Jurkat, Clone E6-1 (cell line): ENCODE measurements at regions not wholly inside any gene's neighbourhood (a gene's known extent, or its start where the extent isn't known, plus 50 kb on each side); places are given as distances from the start of the nearest gene placed in this dataset.
"Not testable (repeated sequence)": the region's sequence is repeated elsewhere in the genome, so short reads cannot be mapped to it uniquely, and the experiment has no call there.

Experiments
- DNase-seq: peaks from one replicate; pipeline ENCODE4 v3.0.0-alpha.2; 2011; ENCODE audit warnings: low read depth, low spot score
- H3K4me3 ChIP-seq: 2 replicates; pipeline ENCODE4 v1.5.1; 2011; ENCODE audit warnings: mild to moderate bottlenecking, low read length, control low read depth, moderate library complexity

DNA sequence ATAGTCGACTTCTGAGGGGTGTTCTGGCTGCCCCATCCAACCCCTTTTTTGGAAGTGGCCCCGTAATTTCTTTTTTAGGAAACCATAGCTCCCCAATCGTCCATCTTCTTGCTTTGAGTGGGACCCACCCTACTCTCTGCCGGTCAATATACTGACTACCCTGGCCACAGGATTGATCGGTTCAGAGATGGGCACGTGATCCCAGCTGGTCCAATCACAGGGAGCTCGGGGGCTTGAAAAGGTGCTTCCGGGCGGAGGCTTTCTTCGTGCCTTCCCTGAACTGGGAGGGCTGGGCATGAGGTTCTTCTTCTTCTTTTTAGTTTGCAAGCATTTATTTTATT, 78.7 kb upstream of the SH3PXD2B start:
- H3K4me3 ChIP-seq: no peak overlapping the region
- no peak for DNase-seq

DNA sequence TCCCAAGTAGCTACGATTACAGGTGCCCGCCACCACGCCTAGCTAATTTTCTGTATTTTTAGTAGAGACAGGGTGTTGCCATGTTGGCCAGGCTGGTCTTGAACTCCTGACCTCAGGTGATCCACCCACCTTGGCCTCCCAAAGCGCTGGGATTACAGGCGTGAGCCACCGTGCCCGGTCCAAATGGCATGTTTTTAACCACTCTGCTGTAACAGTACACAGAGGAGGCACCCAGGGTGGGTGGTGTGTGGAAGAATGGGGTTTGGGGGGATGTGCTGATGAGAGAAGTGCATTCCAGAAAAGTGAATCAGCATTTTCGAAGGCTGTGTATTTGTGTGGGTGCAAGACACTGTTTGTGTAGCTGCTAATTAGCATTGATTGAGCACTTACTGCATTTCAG, 78.1 kb upstream of the SH3PXD2B start:
- not testable (repeated sequence) for DNase-seq, H3K4me3 ChIP-seq

DNA sequence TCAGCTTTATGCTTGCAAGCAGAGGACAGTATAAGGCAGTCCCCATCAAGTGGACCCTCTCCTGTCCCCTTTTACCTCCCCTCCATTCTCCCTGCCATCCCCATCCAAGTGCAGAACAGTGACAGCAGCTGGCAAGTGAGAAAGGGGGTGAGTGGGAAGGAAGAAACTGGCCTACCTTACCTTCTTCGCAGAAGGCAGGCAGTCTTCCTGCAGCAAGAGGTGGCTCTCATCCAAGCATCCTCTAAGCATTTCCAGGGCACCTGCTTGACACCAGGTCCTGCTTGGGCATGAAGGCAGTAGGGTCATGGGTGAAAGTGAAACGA, 77.3 kb upstream of the SH3PXD2B start:
- H3K4me3 ChIP-seq: no peak overlapping the region
- DNase-seq: no peak

DNA sequence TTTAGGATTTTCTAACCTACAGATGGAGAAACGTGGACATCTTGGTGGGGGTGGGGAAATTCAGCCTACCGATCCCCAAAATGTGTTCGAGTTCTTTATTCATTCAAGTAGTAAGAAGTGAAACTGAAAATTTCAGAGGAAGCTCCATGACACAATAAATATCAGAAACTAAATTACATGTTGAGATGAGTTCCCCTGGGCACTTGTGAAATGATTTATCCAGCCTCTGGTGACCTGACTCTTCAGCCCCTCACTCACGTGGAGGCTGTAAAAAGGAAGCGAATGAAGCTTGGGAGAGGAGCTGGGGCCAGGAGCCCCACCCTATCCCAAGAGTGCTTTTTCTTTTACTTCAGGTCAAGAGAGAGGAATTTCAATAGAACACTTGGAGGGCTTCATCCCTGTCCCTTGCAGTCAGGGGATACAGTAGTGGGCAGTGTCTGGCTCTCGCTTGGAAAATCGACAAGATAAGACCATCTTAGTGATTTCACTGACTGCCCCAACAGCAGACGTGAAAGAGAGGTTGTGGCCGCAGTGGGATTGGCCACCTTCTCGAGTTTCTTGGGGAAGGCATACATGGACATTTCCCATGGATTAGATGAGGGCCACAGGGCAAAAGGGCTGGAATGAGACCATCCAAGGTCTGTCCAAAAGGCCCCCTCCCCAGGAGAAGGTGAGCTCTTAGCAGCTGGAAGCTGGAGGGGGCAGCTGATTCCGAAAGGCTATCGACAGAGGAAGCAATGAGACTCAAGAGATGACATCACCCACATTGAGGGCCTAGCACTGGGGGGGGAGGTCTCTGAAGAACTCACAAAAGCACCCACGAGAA, 76.8 kb upstream of the SH3PXD2B start:
- DNase-seq: no peak
- no peak overlapping the region for H3K4me3 ChIP-seq

DNA sequence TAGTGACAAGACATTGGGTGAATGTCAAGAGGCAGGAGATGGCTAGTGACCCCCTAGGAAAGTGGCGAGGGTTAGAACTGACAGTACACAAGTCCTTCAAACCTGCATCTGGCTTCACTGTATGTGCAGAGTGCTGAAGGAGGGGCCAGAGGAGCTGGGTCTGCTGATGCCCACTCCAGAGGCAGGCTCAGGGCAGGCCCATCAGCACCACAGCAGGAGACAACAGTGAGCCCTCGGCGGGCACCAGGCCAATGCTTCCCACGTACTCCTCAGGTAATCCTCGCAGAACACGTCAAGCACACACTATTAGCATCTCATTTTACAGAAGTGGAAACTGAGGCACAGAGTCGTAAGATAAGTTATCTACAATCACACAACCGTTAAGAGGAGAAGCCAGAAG, 76.1 kb upstream of the SH3PXD2B start:
- DNase-seq: no peak
- H3K4me3 ChIP-seq: no peak overlapping the region

DNA sequence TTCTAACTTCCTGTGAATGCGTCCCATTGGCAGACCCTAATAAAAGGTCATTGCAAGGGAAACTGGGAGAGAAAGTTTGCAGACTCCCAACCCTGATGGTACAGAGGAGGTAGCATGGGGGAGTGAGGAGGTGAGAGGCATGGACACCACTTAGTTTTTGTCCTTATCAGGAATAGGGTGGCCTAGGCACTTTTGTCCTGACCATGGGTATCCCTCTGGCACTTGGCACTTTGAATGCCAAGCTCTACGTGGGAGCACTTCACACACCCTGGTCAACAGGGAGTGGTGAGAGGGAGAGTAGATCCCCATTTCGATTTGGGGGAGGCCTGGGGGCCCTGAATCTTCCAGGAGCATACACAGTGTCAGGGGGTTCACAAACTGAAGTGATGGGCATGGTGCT, 75.6 kb upstream of the SH3PXD2B start:
- no peak overlapping the region for H3K4me3 ChIP-seq

DNA sequence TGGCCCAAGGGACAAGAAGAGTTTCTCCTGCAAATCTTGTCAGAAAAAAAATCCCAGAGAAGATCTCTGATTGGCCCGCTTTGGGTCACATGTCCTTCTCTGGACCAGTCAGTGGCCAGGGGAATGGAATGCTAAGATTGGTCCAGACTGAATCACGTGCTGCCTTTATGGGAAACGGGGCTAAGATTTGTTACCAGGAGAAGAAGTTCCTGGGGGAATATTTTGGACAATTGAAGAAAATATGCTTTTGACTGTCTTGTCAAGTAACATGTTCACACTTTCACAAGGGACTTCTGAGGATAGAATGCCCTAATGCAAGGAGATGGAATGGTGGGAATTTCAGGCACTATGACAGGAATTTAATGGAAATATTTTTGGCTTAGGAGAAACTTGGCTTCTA, 74.1 kb upstream of the SH3PXD2B start:
- H3K4me3 ChIP-seq: no peak overlapping the region
- no peak for DNase-seq

More for the DNA sequence above, 75.6 kb upstream of the SH3PXD2B start:
- no peak for DNase-seq

DNA sequence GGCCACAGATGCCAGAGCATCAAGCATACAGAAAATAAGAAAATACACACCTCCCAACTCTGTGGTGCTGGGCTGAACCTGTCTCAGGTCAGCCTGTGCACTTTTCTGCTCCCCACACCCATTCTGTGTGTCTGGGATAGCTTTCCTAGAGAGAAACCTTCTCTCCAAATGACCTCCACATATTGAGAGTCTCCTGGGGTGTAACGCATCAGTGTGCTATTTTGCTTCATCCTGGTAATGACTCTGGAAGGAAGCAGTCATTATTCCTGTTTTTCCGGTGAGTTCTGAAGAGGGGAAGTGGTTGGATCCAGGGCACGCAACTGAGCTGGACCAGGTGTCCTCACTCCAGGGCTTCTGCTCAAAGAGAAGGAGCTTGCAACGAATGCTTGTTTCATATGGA, 73.2 kb upstream of the SH3PXD2B start:
- no peak overlapping the region for H3K4me3 ChIP-seq
- DNase-seq: no peak

DNA sequence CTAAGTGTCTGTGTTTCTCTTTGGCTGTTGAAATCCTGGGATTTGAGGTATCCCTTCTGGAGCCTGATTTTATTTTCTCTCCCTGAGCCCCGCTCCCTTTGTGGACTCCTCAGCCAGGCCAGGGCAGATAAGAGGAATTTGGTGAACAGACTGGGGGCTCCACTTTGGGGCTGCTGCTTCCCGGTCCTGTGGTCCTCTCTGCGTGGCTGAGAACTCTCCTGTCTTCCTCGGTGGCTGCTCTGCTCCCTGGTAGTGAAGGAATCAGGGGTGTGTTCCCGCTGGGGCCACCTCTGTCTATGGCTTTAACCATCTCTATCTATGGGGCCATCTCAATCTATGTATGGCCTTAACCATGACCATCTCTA, 71.7 kb upstream of the SH3PXD2B start:
- no peak overlapping the region for H3K4me3 ChIP-seq
- DNase-seq: no peak

DNA sequence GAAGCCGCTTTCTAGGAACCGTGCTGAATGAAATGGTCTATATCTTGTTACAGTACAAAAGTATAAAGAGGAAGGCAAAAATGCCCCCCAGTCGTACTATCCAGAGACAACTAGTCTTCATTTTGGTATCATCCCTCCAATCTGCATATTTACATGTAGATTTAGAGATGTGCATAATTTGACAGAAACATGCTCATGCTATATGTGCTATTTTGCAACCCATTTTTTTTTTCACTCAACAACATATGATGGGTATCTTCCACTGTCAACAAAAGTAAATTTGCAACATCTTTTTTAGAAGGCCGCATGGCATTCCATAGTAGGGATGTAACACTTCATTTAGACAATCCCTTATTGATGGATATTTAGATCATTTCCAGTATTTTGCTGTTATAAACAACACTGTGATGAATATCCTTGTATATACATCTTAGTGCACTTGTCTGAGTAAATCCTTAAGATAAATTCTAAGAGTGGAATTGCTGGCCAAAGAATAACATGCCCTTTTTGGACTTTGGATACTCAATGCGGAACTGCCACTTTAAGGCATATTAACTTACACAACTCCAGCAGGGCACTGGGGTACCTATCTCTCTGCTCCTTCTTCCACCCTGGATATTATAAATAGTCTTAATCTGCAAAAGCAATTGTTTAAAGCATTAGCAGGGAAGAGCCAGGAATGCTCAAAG, 71.1 kb upstream of the SH3PXD2B start:
- H3K4me3 ChIP-seq: no peak overlapping the region
- DNase-seq: no peak

DNA sequence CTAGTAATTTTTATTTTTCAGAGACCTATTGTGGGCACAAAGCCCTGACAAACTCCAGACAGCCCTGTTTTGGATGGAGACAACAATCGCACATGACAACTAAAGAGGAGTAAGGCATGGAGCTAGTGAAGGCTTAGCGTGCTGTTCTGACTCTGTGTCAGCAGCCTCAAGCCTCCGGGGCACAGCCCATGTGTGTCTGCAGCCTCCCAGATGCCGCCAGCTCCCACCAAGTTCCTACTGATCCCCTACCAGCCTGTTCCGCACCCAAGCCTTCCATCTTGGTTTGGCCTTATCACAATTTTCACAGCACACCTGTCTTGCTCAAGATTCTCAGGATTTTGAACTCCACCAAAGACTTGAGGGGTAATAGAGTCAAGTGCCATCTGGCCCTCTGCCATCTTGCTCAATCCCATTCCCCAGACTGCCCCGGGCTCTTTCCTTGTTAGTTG, 70.3 kb upstream of the SH3PXD2B start:
- DNase-seq: no peak
- no peak overlapping the region for H3K4me3 ChIP-seq

DNA sequence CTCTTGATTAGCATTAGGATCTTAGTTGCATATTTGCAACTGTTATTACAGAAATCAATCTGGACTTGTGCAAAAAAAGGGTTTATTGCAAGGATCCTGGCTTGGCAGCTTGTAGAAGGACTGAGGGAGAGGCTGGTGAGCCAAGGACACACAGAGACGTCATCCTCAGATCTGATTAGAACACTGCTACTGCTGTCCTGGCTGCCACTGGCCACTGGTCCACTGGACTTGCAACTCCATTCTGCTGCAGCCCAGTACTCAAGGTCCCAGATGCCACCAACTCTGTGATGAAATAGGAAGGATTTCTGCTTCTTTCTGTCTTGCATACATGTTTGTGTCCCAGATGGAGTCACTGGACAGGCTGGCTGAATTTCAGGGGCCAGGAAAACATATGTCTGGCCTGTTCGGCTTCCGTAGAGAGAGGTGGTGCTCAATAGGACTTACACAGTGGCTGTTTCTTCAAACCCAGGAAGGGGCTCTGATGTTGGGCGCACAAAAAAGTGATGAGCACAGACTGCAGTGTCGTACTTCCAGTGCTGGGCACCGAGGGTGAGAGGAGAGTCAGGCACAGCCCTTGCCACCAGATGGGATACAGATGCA, 68.9 kb upstream of the SH3PXD2B start:
- DNase-seq: no peak
- no peak overlapping the region for H3K4me3 ChIP-seq

DNA sequence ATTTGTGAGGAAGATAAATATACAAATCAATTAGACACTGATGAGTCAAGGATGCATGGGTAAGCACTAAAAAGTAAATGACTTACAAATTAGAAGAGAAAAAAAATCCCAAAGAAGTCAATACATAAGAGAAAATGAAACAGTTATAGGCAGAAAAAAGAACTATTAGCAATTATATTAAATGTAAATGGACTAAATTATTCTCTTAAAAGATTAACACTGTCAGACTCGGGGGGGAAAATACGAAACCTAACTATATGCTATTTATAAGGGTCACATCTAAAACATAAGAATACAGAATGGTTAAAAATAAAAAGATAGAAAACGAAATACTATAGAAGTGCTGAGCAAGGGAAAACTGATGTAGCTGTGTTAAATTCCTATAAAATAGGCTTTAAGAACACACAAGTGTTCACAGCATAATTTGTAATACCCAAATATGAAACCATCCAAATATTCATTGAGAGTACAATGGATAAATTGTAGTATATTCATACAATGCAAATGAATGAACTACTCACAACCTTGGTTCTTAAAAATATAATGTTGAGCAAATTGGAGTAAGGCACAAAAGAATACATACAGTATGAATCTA, 67.1 kb upstream of the SH3PXD2B start:
- H3K4me3 ChIP-seq: no peak overlapping the region
- no peak for DNase-seq

DNA sequence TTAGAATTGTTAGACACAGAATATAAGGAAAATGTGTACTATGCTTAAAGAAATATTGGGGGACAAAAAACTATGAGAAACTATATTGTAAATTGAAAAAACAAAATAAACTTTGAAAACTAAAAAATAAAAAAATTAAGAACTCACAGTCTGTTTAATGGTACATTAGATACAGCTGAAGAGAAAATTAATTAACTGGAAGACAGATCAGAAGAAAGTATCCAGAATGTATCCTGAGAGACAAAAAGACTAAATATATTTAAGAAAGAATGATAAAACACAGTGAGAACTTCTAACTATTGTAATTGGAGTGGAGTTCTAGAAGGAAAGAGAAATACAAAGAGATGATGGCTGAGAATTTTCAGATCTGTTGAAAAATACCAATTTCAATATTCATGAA, 57.6 kb upstream of the SH3PXD2B start:
- H3K4me3 ChIP-seq: no peak overlapping the region

DNA sequence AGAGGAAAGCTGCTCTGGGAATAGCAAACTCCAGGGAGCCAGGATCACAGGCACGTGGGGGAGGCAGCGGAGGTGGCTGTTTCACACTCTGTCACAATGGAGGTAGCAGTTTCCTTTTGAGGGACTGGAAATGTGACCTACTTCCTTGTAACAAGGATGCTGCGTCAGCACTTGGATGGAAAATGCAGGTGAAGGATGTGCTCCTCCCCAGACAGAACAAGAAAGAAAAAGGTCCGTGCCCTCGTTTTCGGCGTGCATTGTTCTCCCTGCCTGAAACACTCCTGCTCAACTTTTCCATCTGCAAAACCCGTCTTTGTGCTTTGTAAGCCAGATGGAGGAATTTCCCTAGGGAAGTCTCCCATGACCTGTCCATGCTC, 55.1 kb upstream of the SH3PXD2B start:
- no peak overlapping the region for H3K4me3 ChIP-seq
- no peak for DNase-seq

More for the DNA sequence above, 57.6 kb upstream of the SH3PXD2B start:
- DNase-seq: no peak

DNA sequence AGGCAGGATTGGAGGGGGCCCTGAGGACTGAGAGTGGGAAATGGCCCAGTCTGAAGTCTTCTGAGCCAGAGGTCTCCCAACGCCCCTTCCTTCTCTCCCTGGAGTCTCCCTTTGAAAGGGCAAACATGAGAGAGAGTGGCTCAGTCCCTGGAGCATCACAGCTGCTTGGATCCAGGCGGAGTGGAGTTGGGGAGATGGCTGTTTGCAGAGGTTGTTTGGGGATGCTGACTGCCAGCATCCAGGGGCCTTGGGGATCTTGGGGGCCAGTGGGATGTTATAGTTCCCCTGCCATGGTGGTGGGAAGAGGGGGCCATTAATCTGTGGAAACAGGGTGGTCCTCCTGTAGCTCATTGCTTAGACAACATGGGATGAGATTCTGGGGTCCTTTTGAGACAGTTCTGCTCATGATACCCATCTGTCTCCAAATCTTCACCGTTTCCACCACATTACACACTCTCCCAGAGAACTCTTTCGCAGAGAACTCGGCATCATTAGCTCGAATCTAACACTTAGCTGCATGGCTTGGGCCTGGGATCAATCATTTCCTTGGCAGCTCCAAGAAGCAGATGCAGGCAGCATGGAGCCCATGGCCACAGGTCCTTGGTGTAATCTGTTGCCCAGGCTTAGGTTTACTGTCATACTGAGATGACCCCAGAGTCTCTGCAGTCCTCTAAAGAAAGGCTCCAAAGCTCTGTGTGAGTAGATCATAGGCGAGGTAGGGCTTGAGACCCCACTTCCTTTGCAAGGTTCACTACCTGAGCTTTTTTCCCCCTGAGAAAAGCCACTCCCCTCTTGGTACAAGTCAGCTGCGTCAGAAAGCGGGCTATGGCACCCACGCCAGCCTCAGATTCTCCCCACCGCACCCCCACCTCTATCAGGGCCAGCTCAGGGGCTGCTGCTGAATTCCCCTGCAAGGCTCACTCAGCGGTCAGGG, 54.4 kb upstream of the SH3PXD2B start:
- DNase-seq: no peak
- no peak overlapping the region for H3K4me3 ChIP-seq

DNA sequence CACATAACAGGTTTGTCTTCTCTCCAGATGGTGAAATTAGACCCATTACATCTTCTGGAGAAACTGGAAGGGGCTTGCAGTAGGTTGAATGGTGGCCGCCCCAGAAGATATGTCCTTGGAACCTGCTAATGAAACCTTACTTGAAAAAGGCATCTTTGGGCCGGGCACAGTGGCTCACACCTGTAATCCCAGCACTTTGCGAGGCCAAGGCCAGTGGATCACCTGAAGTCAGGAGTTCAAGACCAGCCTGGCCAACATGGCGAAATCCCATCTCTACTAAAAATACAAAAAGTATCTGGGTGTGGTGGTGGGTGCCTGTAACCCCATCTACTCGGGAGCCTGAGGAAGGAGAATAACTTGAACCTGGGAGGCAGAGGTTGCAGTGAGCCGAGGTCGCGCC, 53.2 kb upstream of the SH3PXD2B start:
- DNase-seq, H3K4me3 ChIP-seq: not testable (repeated sequence)

DNA sequence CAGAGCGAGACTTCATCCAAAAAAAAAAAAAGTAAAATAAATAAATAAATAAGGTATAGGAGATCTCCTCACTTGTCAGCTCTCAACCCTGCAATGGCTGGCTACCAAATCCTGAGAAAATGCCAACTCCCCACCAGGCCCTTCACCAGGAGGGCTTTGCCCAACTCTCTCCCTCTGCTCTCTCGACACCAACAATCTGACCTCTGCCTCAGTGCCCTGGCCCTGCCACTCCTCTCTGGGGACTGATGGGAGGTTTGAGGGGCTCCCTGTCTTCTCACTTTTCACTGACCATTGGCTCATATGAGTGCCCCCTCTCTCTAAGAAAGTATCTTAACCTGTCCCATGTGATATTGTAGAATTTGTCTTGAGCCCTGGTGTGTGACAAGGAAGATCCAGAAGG, 52.6 kb upstream of the SH3PXD2B start:
- no peak overlapping the region for H3K4me3 ChIP-seq
- DNase-seq: no peak

DNA sequence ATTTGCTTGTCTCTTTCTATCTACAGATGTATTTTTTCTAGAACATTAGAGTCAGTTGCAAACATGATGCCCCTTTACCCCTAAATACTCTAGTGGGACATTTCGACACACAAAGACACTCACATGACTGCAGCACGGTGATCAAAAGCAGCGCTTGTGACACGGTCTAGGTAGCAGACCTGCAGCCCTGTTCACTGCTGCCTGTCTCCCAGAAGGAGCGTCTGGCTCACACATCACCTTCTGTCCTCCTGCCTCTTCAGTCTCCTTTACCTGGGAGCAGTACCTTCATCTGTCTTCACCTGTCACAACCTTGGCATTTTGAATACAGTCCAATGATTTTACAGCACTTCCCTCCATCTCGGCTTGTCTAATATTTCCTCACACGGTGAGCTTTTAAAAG, 51.9 kb upstream of the SH3PXD2B start:
- no peak for DNase-seq

More for the DNA sequence above, 51.9 kb upstream of the SH3PXD2B start:
- no peak overlapping the region for H3K4me3 ChIP-seq
